ENCODE measurements at regions not wholly inside any gene's neighbourhood (a gene's known extent, or its start where the extent isn't known, plus 50 kb on each side); places are given as distances from the start of the nearest gene placed in this dataset.
A peak's percentile ranks its signal among the peaks of the same experiment; 100 is the strongest.

GRCh38 chr2:8480915-8481314 is 200.9 kb upstream of the ID2 start:
- DNase-seq (ENCODE audit: low spot score), result no peak

- no peak for DNase-seq (ENCODE audit: low spot score)
Measured at GRCh38 chr2:8481463-8482009, 200.3 kb upstream of the ID2 start.

- no peak for DNase-seq (ENCODE audit: low spot score)
Measured at GRCh38 chr2:8482432-8482831, 199.4 kb upstream of the ID2 start.

GRCh38 chr2:8484502-8485283 is 197.2 kb upstream of the ID2 start:
- DNase-seq (ENCODE audit: low spot score), result no peak

- DNase-seq (ENCODE audit: low spot score), result no peak
Measured at GRCh38 chr2:8485736-8486135, 196.1 kb upstream of the ID2 start.

- DNase-seq (ENCODE audit: low spot score), result no peak
Measured at GRCh38 chr2:8486141-8486540, 195.7 kb upstream of the ID2 start.

GRCh38 chr2:8487461-8487932 is 194.4 kb upstream of the ID2 start:
- no peak for DNase-seq (ENCODE audit: low spot score)

- peak; percentile 3 for DNase-seq (ENCODE audit: low spot score)
Measured at GRCh38 chr2:8488001-8488738, 193.7 kb upstream of the ID2 start.

- DNase-seq (ENCODE audit: low spot score), result no peak
Measured at GRCh38 chr2:8489221-8489620, 192.6 kb upstream of the ID2 start.

- no peak for DNase-seq (ENCODE audit: low spot score)
Measured at GRCh38 chr2:8489751-8490150, 192.1 kb upstream of the ID2 start.

- DNase-seq (ENCODE audit: low spot score), result no peak
Measured at GRCh38 chr2:8490166-8490721, 191.6 kb upstream of the ID2 start.

- no peak for DNase-seq (ENCODE audit: low spot score)
Measured at GRCh38 chr2:8491296-8492027, 190.4 kb upstream of the ID2 start.

GRCh38 chr2:8494151-8494550 is 187.7 kb upstream of the ID2 start:
- DNase-seq (ENCODE audit: low spot score), result no peak

GRCh38 chr2:8494589-8494988 is 187.3 kb upstream of the ID2 start:
- DNase-seq (ENCODE audit: low spot score), result no peak

- DNase-seq (ENCODE audit: low spot score), result no peak
Measured at GRCh38 chr2:8495189-8495989, 186.5 kb upstream of the ID2 start.

- DNase-seq (ENCODE audit: low spot score), result no peak
Measured at GRCh38 chr2:8496079-8496478, 185.8 kb upstream of the ID2 start.

GRCh38 chr2:8496617-8497016 is 185.2 kb upstream of the ID2 start:
- no peak for DNase-seq (ENCODE audit: low spot score)

GRCh38 chr2:8498994-8499393 is 182.9 kb upstream of the ID2 start:
- DNase-seq (ENCODE audit: low spot score), result no peak

GRCh38 chr2:8500124-8501054 is 181.5 kb upstream of the ID2 start:
- DNase-seq (ENCODE audit: low spot score), result no peak

- no peak for DNase-seq (ENCODE audit: low spot score)
Measured at GRCh38 chr2:8501061-8501720, 180.7 kb upstream of the ID2 start.
